HG03520 (cell line): ENCODE measurements at regions not wholly inside any gene's neighbourhood (a gene's known extent, or its start where the extent isn't known, plus 50 kb on each side); places are given as distances from the start of the nearest gene placed in this dataset.
A peak's percentile ranks its signal among the peaks of the same experiment; 100 is the strongest.
"Not testable (repeated sequence)": the region's sequence is repeated elsewhere in the genome, so short reads cannot be mapped to it uniquely, and the experiment has no call there.

Experiments used
- ATAC-seq: cut with Tn5 transposase; IDR thresholded peaks from one replicate; pipeline ENCODE4 v1.9.1; 2021; ENCODE audit warnings: mild to moderate bottlenecking, moderate library complexity; ENCODE audit not compliant: unreplicated experiment

GRCh38 chr2:59249441-59250306, 1008.5 kb upstream of the FANCL start:
- ATAC-seq, result no peak

- no peak for ATAC-seq
Measured at GRCh38 chr2:59239146-59239545, 998.0 kb upstream of the FANCL start.

GRCh38 chr2:59237311-59237710, 996.2 kb upstream of the FANCL start:
- no peak for ATAC-seq

- ATAC-seq, result no peak
Measured at GRCh38 chr2:59236723-59237122, 995.6 kb upstream of the FANCL start.

- ATAC-seq, result no peak
Measured at GRCh38 chr2:59233920-59234319, 992.8 kb upstream of the FANCL start.

GRCh38 chr2:59233448-59233847, 992.3 kb upstream of the FANCL start:
- no peak for ATAC-seq

GRCh38 chr2:59232394-59233165, 991.5 kb upstream of the FANCL start:
- ATAC-seq, result peak; percentile 94

GRCh38 chr2:59226362-59226761, 985.2 kb upstream of the FANCL start:
- not testable (repeated sequence) for ATAC-seq

- no peak for ATAC-seq
Measured at GRCh38 chr2:59223742-59224141, 982.6 kb upstream of the FANCL start.

GRCh38 chr2:59217360-59217759, 976.2 kb upstream of the FANCL start:
- ATAC-seq, result no peak

GRCh38 chr2:59206361-59206760, 965.2 kb upstream of the FANCL start:
- ATAC-seq, result no peak

- ATAC-seq, result no peak
Measured at GRCh38 chr2:59204040-59204439, 962.9 kb upstream of the FANCL start.

- no peak for ATAC-seq
Measured at GRCh38 chr2:59196491-59196890, 955.4 kb upstream of the FANCL start.

- no peak for ATAC-seq
Measured at GRCh38 chr2:59195851-59196250, 954.7 kb upstream of the FANCL start.

GRCh38 chr2:59191781-59192180, 950.7 kb upstream of the FANCL start:
- ATAC-seq, result no peak

GRCh38 chr2:59190518-59190917, 949.4 kb upstream of the FANCL start:
- no peak for ATAC-seq

GRCh38 chr2:59184276-59185020, 943.3 kb upstream of the FANCL start:
- ATAC-seq, result no peak

GRCh38 chr2:59183070-59183469, 941.9 kb upstream of the FANCL start:
- ATAC-seq, result no peak

- no peak for ATAC-seq
Measured at GRCh38 chr2:59182249-59182648, 941.1 kb upstream of the FANCL start.

GRCh38 chr2:59181347-59181746, 940.2 kb upstream of the FANCL start:
- ATAC-seq, result no peak

- ATAC-seq, result no peak
Measured at GRCh38 chr2:59180621-59181020, 939.5 kb upstream of the FANCL start.
